IMR-90 (cell line): ENCODE measurements at regions not wholly inside any gene's neighbourhood (a gene's known extent, or its start where the extent isn't known, plus 50 kb on each side); places are given as distances from the start of the nearest gene placed in this dataset.
"Not testable (repeated sequence)": the region's sequence is repeated elsewhere in the genome, so short reads cannot be mapped to it uniquely, and the experiment has no call there.

ENCODE experiments used
- ATAC-seq: fragments of 200-7000 bp; cut with Tn5 transposase; 2 replicates; pipeline ENCODE4 v1.9.1; 2020; ENCODE audit warnings: low read depth, mild to moderate bottlenecking, moderate library complexity
- BruUV-seq: library from RNA; stranded (reverse); fragments of 400-500 nt; replicated peaks from 2 replicates; lab custom pipeline; 2021; lab: Mats Ljungman, UMichigan
- CTCF ChIA-PET: fragments of 300-600 bp; formaldehyde crosslinking; extraction: SDS; loops from one replicate; lab custom pipeline; 2021; ENCODE audit warnings: antibody characterized with exemption; lab: Yijun Ruan, JAX
- POLR2A ChIA-PET: fragments of 300-600 bp; sonication (Branson Sonifier 250); formaldehyde crosslinking; loops from one replicate; lab custom pipeline; 2022; ENCODE audit warnings: antibody characterized with exemption; ENCODE audit not compliant: unreplicated experiment; lab: Charles Lee
- DNase-seq: peaks from one replicate; pipeline ENCODE4 v3.0.0; 2013
- H2AFZ ChIP-seq: replicated peaks from 2 replicates; pipeline ENCODE3; 2013; ENCODE audit warnings: low read length, mild to moderate bottlenecking; ENCODE audit not compliant: poor library complexity
- H2AK5ac ChIP-seq: 2 replicates; pipeline ENCODE4 v1.6.1; 2013; ENCODE audit warnings: low read depth, low read length, inconsistent platforms
- H2AK9ac ChIP-seq: replicated peaks from 2 replicates; pipeline ENCODE3; 2013; ENCODE audit warnings: mild to moderate bottlenecking, low read depth, low read length, moderate library complexity; ENCODE audit not compliant: poor library complexity
- H2BK120ac ChIP-seq: 2 replicates; pipeline ENCODE4 v1.6.1; 2013; ENCODE audit warnings: low read depth, low read length, inconsistent platforms
- H2BK15ac ChIP-seq: 3 replicates; pipeline ENCODE4 v1.6.1; 2013; ENCODE audit warnings: low read depth, low read length, inconsistent platforms
- H2BK20ac ChIP-seq: 2 replicates; pipeline ENCODE4 v1.6.1; 2013; ENCODE audit warnings: low read depth, mild to moderate bottlenecking, inconsistent platforms, low read length, moderate library complexity
- H2BK5ac ChIP-seq: 2 replicates; pipeline ENCODE4 v1.6.1; 2013; ENCODE audit warnings: mild to moderate bottlenecking, low read depth, low read length, inconsistent platforms; ENCODE audit not compliant: poor library complexity, severe bottlenecking
- H3K14ac ChIP-seq: replicated peaks from 2 replicates; pipeline ENCODE4 v1.6.1; 2013; ENCODE audit warnings: low read depth, low read length, inconsistent platforms
- H3K18ac ChIP-seq: 2 replicates; pipeline ENCODE4 v1.6.1; 2013; ENCODE audit warnings: low read depth, low read length, control low read depth
- H3K23ac ChIP-seq: 2 replicates; pipeline ENCODE4 v1.6.1; 2013; ENCODE audit warnings: low read depth, low read length, inconsistent platforms
- H3K27ac ChIP-seq: 2 replicates; pipeline ENCODE4 v1.5.1; 2013; ENCODE audit warnings: mild to moderate bottlenecking, control low read depth, low read length; ENCODE audit not compliant: insufficient read depth
- H3K27me3 ChIP-seq: 2 replicates; pipeline ENCODE4 v1.6.1; 2013; ENCODE audit warnings: low read length; ENCODE audit not compliant: control insufficient read depth, insufficient read depth
- H3K36me3 ChIP-seq: 2 replicates; pipeline ENCODE4 v1.6.1; 2013; ENCODE audit warnings: low read length, mixed read lengths; ENCODE audit not compliant: control insufficient read depth, insufficient read depth
- H3K4ac ChIP-seq: 2 replicates; pipeline ENCODE4 v1.6.1; 2013; ENCODE audit warnings: low read depth, low read length, inconsistent platforms
- H3K4me1 ChIP-seq: 2 replicates; pipeline ENCODE4 v1.6.1; 2013; ENCODE audit warnings: low read length, mixed read lengths; ENCODE audit not compliant: control insufficient read depth, insufficient read depth
- H3K4me2 ChIP-seq: 2 replicates; pipeline ENCODE4 v1.6.1; 2013; ENCODE audit warnings: low read depth, mild to moderate bottlenecking, control low read depth, low read length, moderate library complexity
- H3K4me3 ChIP-seq: 2 replicates; pipeline ENCODE4 v1.5.1; 2013; ENCODE audit warnings: low read depth, mild to moderate bottlenecking, control low read depth, low read length, moderate library complexity; ENCODE audit not compliant: insufficient read depth
- H3K56ac ChIP-seq: 2 replicates; pipeline ENCODE4 v1.6.1; 2013; ENCODE audit warnings: low read length, inconsistent platforms; ENCODE audit not compliant: insufficient read depth; ENCODE audit errors: extremely low read depth
- H3K79me1 ChIP-seq, 2 experiments: 2 replicates each; pipeline ENCODE4 v1.6.1; 2013; ENCODE audit warnings: low read length in 2 of 2, inconsistent platforms in 1 of 2, low read depth in 1 of 2
- H3K9ac ChIP-seq: 2 replicates; pipeline ENCODE4 v1.6.1; 2013; ENCODE audit warnings: low read depth, low read length, control low read depth
- H3K9me1 ChIP-seq: 2 replicates; pipeline ENCODE4 v1.6.1; 2013; ENCODE audit warnings: low read length, inconsistent platforms; ENCODE audit not compliant: insufficient read depth
- H3K9me3 ChIP-seq: 2 replicates; pipeline ENCODE4 v1.6.1; 2013; ENCODE audit warnings: low read length; ENCODE audit not compliant: control insufficient read depth, insufficient read depth
- H4K20me1 ChIP-seq: 2 replicates; pipeline ENCODE4 v1.6.1; 2013; ENCODE audit warnings: low read length, inconsistent platforms; ENCODE audit not compliant: insufficient read depth
- H4K5ac ChIP-seq: 2 replicates; pipeline ENCODE4 v1.6.1; 2013; ENCODE audit warnings: mild to moderate bottlenecking, low read depth, low read length, control low read depth
- H4K8ac ChIP-seq, 2 experiments: 2 replicates each; pipeline ENCODE4 v1.6.1; 2013; ENCODE audit warnings: low read depth in 2 of 2, low read length in 2 of 2, control low read depth in 1 of 2, inconsistent platforms in 1 of 2
- H4K91ac ChIP-seq: 2 replicates; pipeline ENCODE4 v1.6.1; 2013; ENCODE audit warnings: low read depth, low read length, inconsistent platforms; ENCODE audit not compliant: insufficient read depth
- whole genome bisulfite sequencing, 2 experiments: methylation state at CpG; one replicate each; pipeline versions ENCODE4 v1.1.5 to v1.1.7; 2013; ENCODE audit warnings: missing lambda C conversion rate in 2 of 2; ENCODE audit not compliant: insufficient read length in 1 of 2; ENCODE audit errors: extremely low coverage in 2 of 2; 5-methylcytosine and 5-hydroxymethylcytosine counted together
- dilution Hi-C: fragments of 300-500 bp; cut with HindIII; formaldehyde crosslinking; loops from one replicate; pipeline ENCODE4 v1.14.3; 2018; ENCODE audit warnings: low sequenced_read_pairs; ENCODE audit not compliant: unreplicated experiment
- in situ Hi-C: fragments of 300-500 bp; cut with MboI; formaldehyde crosslinking; loops from 3 replicates; pipeline ENCODE4 v1.14.3; 2019; ENCODE audit warnings: low sequenced_read_pairs, inconsistent platforms, mixed read lengths
- intact Hi-C: fragments of 100-400 bp; cut with micrococcal nuclease; formaldehyde crosslinking; loops from 2 replicates; pipeline ENCODE4 v1.10.0; 2022

GRCh38 chr17:27010138-27010537, 283.8 kb upstream of the WSB1 start:
- CTCF ChIA-PET, intact Hi-C loops: not testable (repeated sequence)

GRCh38 chr17:27030552-27030951, 263.4 kb upstream of the WSB1 start:
- no CpG with 5 or more reads among the region's 3 CpGs for WGBS, 2 experiments
- H3K4me1 ChIP-seq, H2AK5ac ChIP-seq, H2BK5ac ChIP-seq, H3K27me3 ChIP-seq, H4K8ac ChIP-seq, H3K56ac ChIP-seq, H3K4me3 ChIP-seq, H3K9me3 ChIP-seq, H2AK9ac ChIP-seq, H3K9ac ChIP-seq, H3K27ac ChIP-seq, ATAC-seq, dilution Hi-C loops, H3K79me1 ChIP-seq, H4K91ac ChIP-seq, H4K20me1 ChIP-seq, in situ Hi-C loops, H3K14ac ChIP-seq, BruUV-seq, H3K4ac ChIP-seq, H2BK20ac ChIP-seq, H3K9me1 ChIP-seq, DNase-seq, CTCF ChIA-PET, intact Hi-C loops, H3K23ac ChIP-seq, H3K36me3 ChIP-seq, H2BK15ac ChIP-seq, H2BK120ac ChIP-seq, H4K5ac ChIP-seq, H3K18ac ChIP-seq, H2AFZ ChIP-seq, H3K4me2 ChIP-seq: not testable (repeated sequence)
- POLR2A ChIA-PET: interaction anchor here (0.5 kb wide), 1 partner anchor 96 kb away, joined by 10 read pairs; no protein-coding TSS in a partner anchor

More at GRCh38 chr17:27010138-27010537, 283.8 kb upstream of the WSB1 start:
- H3K36me3 ChIP-seq, ATAC-seq, H4K8ac ChIP-seq, in situ Hi-C loops, H3K4me1 ChIP-seq, H2AFZ ChIP-seq, H3K27ac ChIP-seq, H2BK120ac ChIP-seq, DNase-seq, H2AK5ac ChIP-seq, H2AK9ac ChIP-seq, H3K14ac ChIP-seq, POLR2A ChIA-PET, H3K4me2 ChIP-seq, H3K23ac ChIP-seq, H3K56ac ChIP-seq, H4K20me1 ChIP-seq, H3K4me3 ChIP-seq, H2BK5ac ChIP-seq, H3K27me3 ChIP-seq, H3K79me1 ChIP-seq, H2BK20ac ChIP-seq, H4K5ac ChIP-seq, H3K9me1 ChIP-seq, H3K4ac ChIP-seq, H3K9ac ChIP-seq, H3K9me3 ChIP-seq, BruUV-seq, dilution Hi-C loops, H4K91ac ChIP-seq, H3K18ac ChIP-seq, H2BK15ac ChIP-seq: not testable (repeated sequence)
- WGBS, 2 experiments: 19% methylated on average over 2 of the region's 3 CpGs; no CpG with 5 or more reads in 1 of the 2 experiments
